ENCODE measurements at regions not wholly inside any gene's neighbourhood (a gene's known extent, or its start where the extent isn't known, plus 50 kb on each side); places are given as distances from the start of the nearest gene placed in this dataset.

DNA sequence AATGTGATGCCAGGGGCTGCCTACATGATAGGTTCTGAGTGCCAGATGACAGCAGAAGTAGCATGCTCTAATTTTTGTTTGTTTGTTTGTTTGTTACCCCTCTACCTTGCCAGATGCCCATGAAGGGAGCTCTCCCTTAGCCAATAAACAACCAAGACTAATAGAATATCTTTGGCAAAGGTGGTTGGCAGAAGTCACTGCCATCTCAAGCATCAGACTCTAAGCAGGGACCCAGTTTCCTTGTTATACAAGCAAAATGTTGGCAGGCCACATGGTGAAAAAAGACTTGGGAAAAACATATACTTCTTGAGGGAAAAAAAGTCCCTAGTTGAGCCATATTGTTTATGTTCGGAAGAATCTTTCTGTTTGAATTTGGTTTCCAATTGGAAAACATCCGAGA is 609.0 kb upstream of the CFAP20DC start:
- intact Hi-C loops (cut with micrococcal nuclease), result no loop called here
- Mint-ChIP-seq H3K9me3 (no peaks in the 10 kb centered on the region), H3K36me3 (ENCODE audit: low read depth) (no peaks in the 10 kb centered on the region), H3K27me3 (no peaks in the 10 kb centered on the region), H3K4me3 (no peak overlapping the region), H3K4me1 (ENCODE audit: low read depth) (no peaks in the 10 kb centered on the region), H3K27ac (no peak overlapping the region)
- POLR2A ChIA-PET, result no interaction called here
- CTCF ChIA-PET, result no interaction called here
- no peak for ATAC-seq
- no peak for TF ChIP-seq CTCF (IDR thresholded peaks at IDR 0.05)
- no peak for DNase-seq

DNA sequence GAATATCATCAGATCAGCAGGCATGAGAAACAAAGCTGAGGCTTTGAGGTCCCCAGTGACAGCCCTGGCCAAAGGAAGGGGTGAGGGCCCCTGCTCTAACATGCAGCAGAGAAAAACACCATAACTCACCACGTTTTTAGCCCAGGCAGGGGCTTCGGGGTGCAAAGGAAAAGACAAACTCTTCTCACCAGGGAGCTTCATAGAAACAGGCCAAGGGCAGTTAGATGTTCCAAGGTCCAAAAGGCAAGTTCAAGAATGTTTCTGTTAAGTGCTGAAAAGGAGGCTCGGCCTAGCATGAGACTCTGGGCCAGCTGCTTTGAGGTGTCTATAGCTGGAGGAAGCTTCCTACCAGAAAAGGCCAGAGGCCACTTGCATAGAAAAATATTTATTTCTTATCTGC is 608.4 kb upstream of the CFAP20DC start:
- Mint-ChIP-seq H3K27me3 (no peaks in the 10 kb centered on the region), H3K36me3 (ENCODE audit: low read depth) (no peaks in the 10 kb centered on the region), H3K27ac (no peak overlapping the region), H3K9me3 (no peaks in the 10 kb centered on the region), H3K4me1 (ENCODE audit: low read depth) (no peaks in the 10 kb centered on the region), H3K4me3 (no peak overlapping the region)
- TF ChIP-seq CTCF (IDR thresholded peaks at IDR 0.05), result no peak
- CTCF ChIA-PET, result no interaction called here
- intact Hi-C loops (cut with micrococcal nuclease), result no loop called here
- DNase-seq (no peak), ATAC-seq (no peak)
- POLR2A ChIA-PET, result no interaction called here

DNA sequence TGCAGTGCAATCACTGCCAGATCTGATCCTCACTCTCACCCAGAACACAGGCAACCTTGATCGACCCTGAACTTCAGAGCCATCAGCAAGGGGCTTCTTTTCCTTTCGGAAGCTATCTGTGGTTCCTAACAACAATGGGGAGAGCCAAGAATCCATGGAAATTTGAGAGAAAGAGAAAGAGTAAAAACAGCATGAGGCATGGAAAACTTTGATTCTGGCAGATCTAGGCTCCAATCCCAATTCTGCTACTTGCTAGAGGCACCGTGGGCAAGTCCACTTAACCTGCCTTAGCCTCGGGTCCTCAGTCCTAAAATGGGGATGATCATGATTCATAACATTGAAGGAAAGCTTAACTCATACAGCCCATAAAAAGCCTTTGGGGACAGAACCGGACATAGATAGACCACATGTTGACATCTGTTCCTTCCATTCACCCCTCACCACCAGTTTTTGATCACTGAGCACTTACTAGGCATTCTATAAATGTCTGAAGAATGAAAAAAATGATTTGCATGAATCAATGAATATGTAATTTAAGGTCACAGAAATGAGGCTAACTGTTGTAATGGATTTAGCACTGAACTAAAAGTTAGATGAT is 605.7 kb upstream of the CFAP20DC start:
- H3K9me3 Mint-ChIP-seq, result peaks cover 4% of the 10 kb centered on the region
- ChIA-PET CTCF (no interaction called here), POLR2A (no interaction called here)
- intact Hi-C loops (cut with micrococcal nuclease), result no loop called here
- ATAC-seq, result no peak
- H3K27ac Mint-ChIP-seq, result no peak overlapping the region
- no peak for DNase-seq
- H3K36me3 Mint-ChIP-seq (ENCODE audit: low read depth), result no peaks in the 10 kb centered on the region
- H3K4me3 Mint-ChIP-seq, result no peak overlapping the region
- no peak for TF ChIP-seq CTCF (IDR thresholded peaks at IDR 0.05)
- H3K27me3 Mint-ChIP-seq, result no peaks in the 10 kb centered on the region
- no peaks in the 10 kb centered on the region for H3K4me1 Mint-ChIP-seq (ENCODE audit: low read depth)

- peaks cover 10% of the 10 kb centered on the region for H3K9me3 Mint-ChIP-seq
- ChIA-PET CTCF (no interaction called here), POLR2A (no interaction called here)
- TF ChIP-seq CTCF (IDR thresholded peaks at IDR 0.05), result no peak
- H3K36me3 Mint-ChIP-seq (ENCODE audit: low read depth), result no peaks in the 10 kb centered on the region
- H3K27ac Mint-ChIP-seq, result no peak overlapping the region
- ATAC-seq (no peak), DNase-seq (no peak)
- no peaks in the 10 kb centered on the region for H3K4me1 Mint-ChIP-seq (ENCODE audit: low read depth)
- no peaks in the 10 kb centered on the region for H3K27me3 Mint-ChIP-seq
- H3K4me3 Mint-ChIP-seq, result no peak overlapping the region
- intact Hi-C loops (cut with micrococcal nuclease), result no loop called here
These were observed 604.9 kb upstream of the CFAP20DC start for GRCh38 chr3:59654480-59655417.

DNA sequence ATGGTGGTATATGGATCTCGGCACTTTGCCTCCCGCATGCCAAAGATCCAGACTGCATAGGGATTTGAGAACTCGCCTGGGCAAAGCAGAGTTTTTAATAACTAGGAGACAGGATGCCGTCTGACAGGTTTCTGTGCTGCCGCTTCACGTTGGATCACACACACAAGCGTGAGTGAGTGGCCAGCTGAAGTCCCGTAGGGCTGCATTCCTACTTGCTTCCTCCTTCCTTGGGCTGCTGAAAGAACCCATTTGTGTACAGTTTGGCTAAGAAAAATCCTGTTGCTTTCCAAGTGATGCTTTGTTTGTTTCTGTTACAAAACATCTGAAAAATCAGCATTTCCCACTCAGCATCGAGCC is 604.3 kb upstream of the CFAP20DC start:
- H3K4me3 Mint-ChIP-seq, result no peak overlapping the region
- intact Hi-C loops (cut with micrococcal nuclease), result no loop called here

More for the DNA sequence above, 604.3 kb upstream of the CFAP20DC start:
- POLR2A ChIA-PET, result no interaction called here
- no peak for DNase-seq
- no peak overlapping the region for H3K27ac Mint-ChIP-seq
- CTCF ChIA-PET, result no interaction called here
- peaks cover 16% of the 10 kb centered on the region for H3K9me3 Mint-ChIP-seq
- H3K36me3 Mint-ChIP-seq (ENCODE audit: low read depth), result no peaks in the 10 kb centered on the region
- no peak for TF ChIP-seq CTCF (IDR thresholded peaks at IDR 0.05)
- no peak for ATAC-seq
- no peaks in the 10 kb centered on the region for H3K27me3 Mint-ChIP-seq
- H3K4me1 Mint-ChIP-seq (ENCODE audit: low read depth), result no peaks in the 10 kb centered on the region

Measured in activated CD8-positive, alpha-beta T cell treated with anti-CD3 and anti-CD28 coated beads for 36 hours (primary cell).